HG02623 (cell line): ENCODE measurements at regions not wholly inside any gene's neighbourhood (a gene's known extent, or its start where the extent isn't known, plus 50 kb on each side); places are given as distances from the start of the nearest gene placed in this dataset.
A peak's percentile ranks its signal among the peaks of the same experiment; 100 is the strongest.
"Not testable (repeated sequence)": the region's sequence is repeated elsewhere in the genome, so short reads cannot be mapped to it uniquely, and the experiment has no call there.

Experiments used
- ATAC-seq: cut with Tn5 transposase; IDR thresholded peaks from one replicate; pipeline ENCODE4 v1.9.1; 2021; ENCODE audit warnings: moderate library complexity; ENCODE audit not compliant: unreplicated experiment

GRCh38 chr6:144353871-144354314, 68.8 kb downstream of the UTRN start:
- ATAC-seq, result peak; percentile 68

- ATAC-seq, result no peak
These were observed 74.6 kb downstream of the UTRN start for GRCh38 chr6:144359783-144360182.

GRCh38 chr6:144360401-144360800, 75.3 kb downstream of the UTRN start:
- ATAC-seq, result no peak

- no peak for ATAC-seq
These were observed 75.9 kb downstream of the UTRN start for GRCh38 chr6:144361016-144361415.

GRCh38 chr6:144362042-144363018, 77.2 kb downstream of the UTRN start:
- ATAC-seq, result no peak

- no peak for ATAC-seq
These were observed 79.1 kb downstream of the UTRN start for GRCh38 chr6:144364208-144364720.

- no peak for ATAC-seq
These were observed 79.6 kb downstream of the UTRN start for GRCh38 chr6:144364782-144365181.

- ATAC-seq, result no peak
These were observed 80.1 kb downstream of the UTRN start for GRCh38 chr6:144365271-144365670.

GRCh38 chr6:144369696-144370095, 84.6 kb downstream of the UTRN start:
- ATAC-seq, result not testable (repeated sequence)

- ATAC-seq, result no peak
These were observed 87.0 kb downstream of the UTRN start for GRCh38 chr6:144372116-144372515.

GRCh38 chr6:144372611-144373594, 87.8 kb downstream of the UTRN start:
- ATAC-seq, result no peak

GRCh38 chr6:144374525-144374924, 89.4 kb downstream of the UTRN start:
- ATAC-seq, result not testable (repeated sequence)

GRCh38 chr6:144377586-144378210, 92.6 kb downstream of the UTRN start:
- ATAC-seq, result no peak

GRCh38 chr6:144378437-144378836, 93.3 kb downstream of the UTRN start:
- no peak for ATAC-seq

GRCh38 chr6:144379356-144379755, 94.2 kb downstream of the UTRN start:
- ATAC-seq, result no peak

- ATAC-seq, result not testable (repeated sequence)
These were observed 96.4 kb downstream of the UTRN start for GRCh38 chr6:144381499-144381898.

GRCh38 chr6:144383336-144383735, 98.2 kb downstream of the UTRN start:
- ATAC-seq, result no peak

- ATAC-seq, result no peak
These were observed 99.3 kb downstream of the UTRN start for GRCh38 chr6:144384427-144384826.

GRCh38 chr6:144389474-144389873, 104.3 kb downstream of the UTRN start:
- ATAC-seq, result not testable (repeated sequence)

- ATAC-seq, result no peak
These were observed 105.1 kb downstream of the UTRN start for GRCh38 chr6:144390202-144390601.

GRCh38 chr6:144390886-144391285, 105.8 kb downstream of the UTRN start:
- no peak for ATAC-seq
